ENCODE measurements at regions not wholly inside any gene's neighbourhood (a gene's known extent, or its start where the extent isn't known, plus 50 kb on each side); places are given as distances from the start of the nearest gene placed in this dataset.
"Not testable (repeated sequence)": the region's sequence is repeated elsewhere in the genome, so short reads cannot be mapped to it uniquely, and the experiment has no call there.

- H3K4me1 ChIP-seq (ENCODE audit: control insufficient read depth in 3 of 3, insufficient read depth in 3 of 3, low read length in 3 of 3) = peaks cover 0 to 3% (median 2%) of the 10 kb centered on the region in 3 donors
- H3K36me3 ChIP-seq (ENCODE audit: control insufficient read depth in 3 of 3, insufficient read depth in 3 of 3, low read length in 3 of 3) = no peaks in the 10 kb centered on the region
- peak overlapping the region in 2 of 3 donors; percentile 39 to 58 for H3K9ac ChIP-seq (ENCODE audit: low read depth in 1 of 3, low read length in 3 of 3)
- no peaks in the 10 kb centered on the region for H3K9me3 ChIP-seq (ENCODE audit: control insufficient read depth in 3 of 3, low read length in 3 of 3)
- H3K27me3 ChIP-seq (ENCODE audit: control insufficient read depth in 3 of 3, insufficient read depth in 3 of 3, low read length in 3 of 3) = no peaks in the 10 kb centered on the region
- H3K4me3 ChIP-seq (ENCODE audit: low read length in 3 of 3) = peak overlapping the region; percentile 41 to 77 (median 61)
- peak overlapping the region; percentile 33 for H3K27ac ChIP-seq (ENCODE audit: low read depth, low read length)
Measured at GRCh38 chr4:54439831-54440243, 210.7 kb downstream of the PDGFRA start.

- Histone ChIP-seq H3K27me3 (ENCODE audit: control insufficient read depth in 3 of 3, insufficient read depth in 3 of 3, low read length in 3 of 3) (no peaks in the 10 kb centered on the region), H3K27ac (ENCODE audit: low read depth, low read length) (peak overlapping the region; percentile 15), H3K9ac (ENCODE audit: low read depth in 1 of 3, low read length in 3 of 3) (peak overlapping the region; percentile 3 to 58 (median 40)), H3K4me3 (ENCODE audit: low read length in 3 of 3) (peak overlapping the region; percentile 41 to 77 (median 49)), H3K9me3 (ENCODE audit: control insufficient read depth in 3 of 3, low read length in 3 of 3) (no peaks in the 10 kb centered on the region), H3K4me1 (ENCODE audit: control insufficient read depth in 3 of 3, insufficient read depth in 3 of 3, low read length in 3 of 3) (peaks cover 0 to 3% (median 2%) of the 10 kb centered on the region in 3 donors), H3K36me3 (ENCODE audit: control insufficient read depth in 3 of 3, insufficient read depth in 3 of 3, low read length in 3 of 3) (no peaks in the 10 kb centered on the region)
Measured at GRCh38 chr4:54440394-54441136, 211.5 kb downstream of the PDGFRA start.

DNA sequence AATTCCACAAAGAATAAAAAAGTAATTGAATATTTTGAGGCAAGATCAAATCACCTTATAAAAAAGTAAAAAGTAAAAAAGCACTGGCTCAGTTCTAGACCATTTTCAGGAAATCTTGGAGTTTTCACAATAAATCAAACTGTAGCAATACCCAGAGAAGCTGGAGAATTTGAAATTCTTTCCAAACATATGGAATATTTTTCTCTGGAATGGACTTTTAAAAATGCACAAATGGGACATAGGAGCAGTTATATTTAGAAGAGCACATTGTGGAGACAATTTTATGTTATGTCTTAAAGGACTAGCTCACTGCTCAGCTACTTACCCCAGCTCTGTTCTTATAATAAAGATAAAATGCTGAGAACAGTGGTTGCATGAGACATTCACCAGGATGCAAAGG is 211.9 kb upstream of the KIT start:
- H3K9me3 ChIP-seq (ENCODE audit: control insufficient read depth in 3 of 3, low read length in 3 of 3) = peaks cover 0 to 2% (median 0%) of the 10 kb centered on the region in 3 donors
- no peak overlapping the region for H3K27ac ChIP-seq (ENCODE audit: low read depth, low read length)
- no peak overlapping the region for H3K9ac ChIP-seq (ENCODE audit: low read depth in 1 of 3, low read length in 3 of 3)
- H3K4me3 ChIP-seq (ENCODE audit: low read length in 3 of 3) = no peak overlapping the region
- H3K4me1 ChIP-seq (ENCODE audit: control insufficient read depth in 3 of 3, insufficient read depth in 3 of 3, low read length in 3 of 3) = no peaks in the 10 kb centered on the region
- no peaks in the 10 kb centered on the region for H3K36me3 ChIP-seq (ENCODE audit: control insufficient read depth in 3 of 3, insufficient read depth in 3 of 3, low read length in 3 of 3)
- no peaks in the 10 kb centered on the region for H3K27me3 ChIP-seq (ENCODE audit: control insufficient read depth in 3 of 3, insufficient read depth in 3 of 3, low read length in 3 of 3)

DNA sequence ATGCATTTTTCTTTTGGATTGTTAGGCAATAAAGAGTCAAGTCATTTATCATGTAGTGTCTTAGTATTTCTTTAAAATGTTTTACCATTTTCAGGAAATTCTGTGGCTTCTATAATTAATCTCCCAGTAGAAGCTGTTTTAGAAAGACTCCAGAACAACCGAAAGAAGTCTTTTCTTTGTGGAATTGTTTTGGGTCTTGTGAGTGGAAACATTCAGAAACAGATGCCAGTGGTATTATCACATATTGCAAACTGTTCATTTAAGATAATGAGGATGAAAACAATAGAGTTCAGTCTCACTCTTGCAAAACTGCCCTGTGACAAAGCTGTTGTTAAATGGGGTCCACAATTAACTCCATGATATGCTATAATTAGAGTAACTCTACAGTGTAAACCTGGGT is 211.2 kb upstream of the KIT start:
- Histone ChIP-seq H3K4me1 (ENCODE audit: control insufficient read depth in 3 of 3, insufficient read depth in 3 of 3, low read length in 3 of 3) (no peaks in the 10 kb centered on the region), H3K27me3 (ENCODE audit: control insufficient read depth in 3 of 3, insufficient read depth in 3 of 3, low read length in 3 of 3) (no peaks in the 10 kb centered on the region), H3K9me3 (ENCODE audit: control insufficient read depth in 3 of 3, low read length in 3 of 3) (peaks cover 0 to 2% (median 0%) of the 10 kb centered on the region in 3 donors), H3K36me3 (ENCODE audit: control insufficient read depth in 3 of 3, insufficient read depth in 3 of 3, low read length in 3 of 3) (no peaks in the 10 kb centered on the region), H3K9ac (ENCODE audit: low read depth in 1 of 3, low read length in 3 of 3) (no peak overlapping the region), H3K4me3 (ENCODE audit: low read length in 3 of 3) (no peak overlapping the region), H3K27ac (ENCODE audit: low read depth, low read length) (no peak overlapping the region)

GRCh38 chr4:54447304-54447703 is 210.5 kb upstream of the KIT start:
- no peak overlapping the region for H3K27ac ChIP-seq (ENCODE audit: low read depth, low read length)
- no peaks in the 10 kb centered on the region for H3K27me3 ChIP-seq (ENCODE audit: control insufficient read depth in 3 of 3, insufficient read depth in 3 of 3, low read length in 3 of 3)
- no peak overlapping the region for H3K9ac ChIP-seq (ENCODE audit: low read depth in 1 of 3, low read length in 3 of 3)
- H3K36me3 ChIP-seq (ENCODE audit: control insufficient read depth in 3 of 3, insufficient read depth in 3 of 3, low read length in 3 of 3) = no peaks in the 10 kb centered on the region
- H3K4me1 ChIP-seq (ENCODE audit: control insufficient read depth in 3 of 3, insufficient read depth in 3 of 3, low read length in 3 of 3) = no peaks in the 10 kb centered on the region
- H3K4me3 ChIP-seq (ENCODE audit: low read length in 3 of 3) = no peak overlapping the region
- peaks cover 0 to 2% (median 0%) of the 10 kb centered on the region in 3 donors for H3K9me3 ChIP-seq (ENCODE audit: control insufficient read depth in 3 of 3, low read length in 3 of 3)

- peaks cover 0 to 2% (median 0%) of the 10 kb centered on the region in 3 donors for H3K9me3 ChIP-seq (ENCODE audit: control insufficient read depth in 3 of 3, low read length in 3 of 3)
- H3K27me3 ChIP-seq (ENCODE audit: control insufficient read depth in 3 of 3, insufficient read depth in 3 of 3, low read length in 3 of 3) = no peaks in the 10 kb centered on the region
- no peak overlapping the region for H3K9ac ChIP-seq (ENCODE audit: low read depth in 1 of 3, low read length in 3 of 3)
- no peaks in the 10 kb centered on the region for H3K4me1 ChIP-seq (ENCODE audit: control insufficient read depth in 3 of 3, insufficient read depth in 3 of 3, low read length in 3 of 3)
- H3K4me3 ChIP-seq (ENCODE audit: low read length in 3 of 3) = no peak overlapping the region
- H3K27ac ChIP-seq (ENCODE audit: low read depth, low read length) = no peak overlapping the region
- no peaks in the 10 kb centered on the region for H3K36me3 ChIP-seq (ENCODE audit: control insufficient read depth in 3 of 3, insufficient read depth in 3 of 3, low read length in 3 of 3)
Measured at GRCh38 chr4:54449999-54450398, 207.8 kb upstream of the KIT start.

DNA sequence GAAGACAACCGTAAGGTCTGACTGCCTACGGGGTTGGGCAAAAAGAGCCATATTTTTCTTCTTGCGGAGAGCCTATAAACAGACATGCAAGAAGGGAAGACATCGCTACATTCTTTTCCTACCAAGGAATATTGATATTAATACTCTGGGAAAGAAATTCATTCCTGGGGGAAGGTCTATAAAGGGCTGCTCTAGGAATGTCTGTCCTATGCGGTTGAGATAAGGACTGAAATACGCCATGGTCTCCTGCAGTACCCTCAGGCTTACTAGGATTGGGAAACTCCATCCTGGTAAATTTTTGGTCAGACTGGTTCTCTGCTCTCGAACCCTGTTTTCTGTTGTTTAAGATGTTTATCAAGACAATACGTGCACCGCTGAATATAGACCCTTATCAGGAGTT is 190.8 kb upstream of the KIT start:
- not testable (repeated sequence) for H3K4me3 ChIP-seq (ENCODE audit: low read length in 3 of 3); H3K27me3 ChIP-seq (ENCODE audit: control insufficient read depth in 3 of 3, insufficient read depth in 3 of 3, low read length in 3 of 3); H3K27ac ChIP-seq (ENCODE audit: low read depth, low read length); H3K36me3 ChIP-seq (ENCODE audit: control insufficient read depth in 3 of 3, insufficient read depth in 3 of 3, low read length in 3 of 3); H3K4me1 ChIP-seq (ENCODE audit: control insufficient read depth in 3 of 3, insufficient read depth in 3 of 3, low read length in 3 of 3); H3K9me3 ChIP-seq (ENCODE audit: control insufficient read depth in 3 of 3, low read length in 3 of 3); H3K9ac ChIP-seq (ENCODE audit: low read depth in 1 of 3, low read length in 3 of 3)

DNA sequence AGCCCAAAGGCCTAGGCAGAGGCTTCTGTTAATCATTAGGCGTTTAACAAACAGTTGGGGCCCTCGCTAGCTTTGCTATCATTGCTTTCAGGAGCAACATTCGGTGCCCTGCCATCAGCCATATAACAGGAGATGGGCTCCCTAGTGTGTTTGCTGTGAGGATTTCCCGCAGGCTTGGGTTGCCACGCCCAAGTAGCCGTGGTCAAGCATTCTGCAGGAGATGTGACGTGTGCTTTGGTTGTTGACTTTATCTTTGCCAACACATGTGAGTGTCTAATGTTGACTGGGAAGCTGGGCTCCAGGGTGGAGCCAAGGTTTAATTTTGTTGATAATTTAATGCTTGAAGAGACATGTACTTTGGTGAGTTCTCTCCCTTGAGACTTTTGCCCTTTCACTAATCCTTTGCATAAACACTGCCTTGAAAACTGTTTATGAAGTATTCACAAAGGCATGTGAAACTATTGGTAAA is 184.6 kb upstream of the KIT start:
- no peaks in the 10 kb centered on the region for H3K9me3 ChIP-seq (ENCODE audit: control insufficient read depth in 3 of 3, low read length in 3 of 3)
- H3K36me3 ChIP-seq (ENCODE audit: control insufficient read depth in 3 of 3, insufficient read depth in 3 of 3, low read length in 3 of 3) = no peaks in the 10 kb centered on the region
- H3K27me3 ChIP-seq (ENCODE audit: control insufficient read depth in 3 of 3, insufficient read depth in 3 of 3, low read length in 3 of 3) = no peaks in the 10 kb centered on the region
- H3K27ac ChIP-seq (ENCODE audit: low read depth, low read length) = no peak overlapping the region
- no peaks in the 10 kb centered on the region for H3K4me1 ChIP-seq (ENCODE audit: control insufficient read depth in 3 of 3, insufficient read depth in 3 of 3, low read length in 3 of 3)
- no peak overlapping the region for H3K4me3 ChIP-seq (ENCODE audit: low read length in 3 of 3)
- no peak overlapping the region for H3K9ac ChIP-seq (ENCODE audit: low read depth in 1 of 3, low read length in 3 of 3)

GRCh38 chr4:54473798-54474197 is 184.0 kb upstream of the KIT start:
- Histone ChIP-seq H3K27ac (ENCODE audit: low read depth, low read length) (no peak overlapping the region), H3K9me3 (ENCODE audit: control insufficient read depth in 3 of 3, low read length in 3 of 3) (no peaks in the 10 kb centered on the region), H3K9ac (ENCODE audit: low read depth in 1 of 3, low read length in 3 of 3) (no peak overlapping the region), H3K36me3 (ENCODE audit: control insufficient read depth in 3 of 3, insufficient read depth in 3 of 3, low read length in 3 of 3) (no peaks in the 10 kb centered on the region), H3K27me3 (ENCODE audit: control insufficient read depth in 3 of 3, insufficient read depth in 3 of 3, low read length in 3 of 3) (no peaks in the 10 kb centered on the region), H3K4me1 (ENCODE audit: control insufficient read depth in 3 of 3, insufficient read depth in 3 of 3, low read length in 3 of 3) (no peaks in the 10 kb centered on the region), H3K4me3 (ENCODE audit: low read length in 3 of 3) (no peak overlapping the region)

GRCh38 chr4:54475546-54475945 is 182.2 kb upstream of the KIT start:
- H3K27ac ChIP-seq (ENCODE audit: low read depth, low read length) = no peak overlapping the region
- no peaks in the 10 kb centered on the region for H3K27me3 ChIP-seq (ENCODE audit: control insufficient read depth in 3 of 3, insufficient read depth in 3 of 3, low read length in 3 of 3)
- no peaks in the 10 kb centered on the region for H3K4me1 ChIP-seq (ENCODE audit: control insufficient read depth in 3 of 3, insufficient read depth in 3 of 3, low read length in 3 of 3)
- no peaks in the 10 kb centered on the region for H3K9me3 ChIP-seq (ENCODE audit: control insufficient read depth in 3 of 3, low read length in 3 of 3)
- no peak overlapping the region for H3K9ac ChIP-seq (ENCODE audit: low read depth in 1 of 3, low read length in 3 of 3)
- H3K4me3 ChIP-seq (ENCODE audit: low read length in 3 of 3) = no peak overlapping the region
- H3K36me3 ChIP-seq (ENCODE audit: control insufficient read depth in 3 of 3, insufficient read depth in 3 of 3, low read length in 3 of 3) = no peaks in the 10 kb centered on the region
